Thyroid gland (tissue), 4 donors: ENCODE measurements at regions not wholly inside any gene's neighbourhood (a gene's known extent, or its start where the extent isn't known, plus 50 kb on each side); places are given as distances from the start of the nearest gene placed in this dataset.

Source experiments
- CTCF ChIP-seq, 6 experiments: fragments of 200-600 bp in 3 of 6; fragments of 450-650 bp in 3 of 6; sonication (generic) in 3 of 6; IDR thresholded peaks; one replicate each; pipeline ENCODE4 v1.5.1; 2016 to 2019; ENCODE audit warnings: antibody characterized with exemption in 6 of 6, mild to moderate bottlenecking in 2 of 6, inconsistent platforms in 1 of 6, moderate library complexity in 1 of 6
- POLR2A ChIP-seq, 2 donors: fragments of 450-650 bp; IDR thresholded peaks; one replicate each; pipeline ENCODE4 v1.6.1; 2017; ENCODE audit warnings: antibody characterized with exemption in 2 of 2, mild to moderate bottlenecking in 2 of 2, moderate library complexity in 1 of 2

GRCh38 chr6:40844246-40844645 lies 194.8 kb downstream of the UNC5CL start:
- TF ChIP-seq CTCF (IDR thresholded peaks at IDR 0.05) (no peak), POLR2A (IDR thresholded peaks at IDR 0.05) (no peak)
